ENCODE measurements at regions not wholly inside any gene's neighbourhood (a gene's known extent, or its start where the extent isn't known, plus 50 kb on each side); places are given as distances from the start of the nearest gene placed in this dataset.

- ChIA-PET CTCF (ENCODE audit: low intra/inter-chr PET ratio, low total read pairs) (no interaction called here), POLR2A (no interaction called here)
- intact Hi-C loops (cut with micrococcal nuclease; ENCODE audit: unreplicated experiment) = no loop called here
- Histone ChIP-seq H4K20me1 (ENCODE audit: insufficient read depth, low read length) (no peaks in the 10 kb centered on the region), H3K4me2 (ENCODE audit: low read depth, low read length) (no peak overlapping the region), H3K27me3 (ENCODE audit: control insufficient read depth in 1 of 2, insufficient read depth in 2 of 2, low read length in 2 of 2) (no peaks in the 10 kb centered on the region), H3K4me3 (replicated peaks in 1 of 3; ENCODE audit: insufficient read depth in 1 of 3, low read depth in 2 of 3, low read length in 3 of 3) (no peak overlapping the region), H3K4me1 (ENCODE audit: insufficient read depth, low read length) (no peaks in the 10 kb centered on the region; the same call in 1 of the 2 replicates), H3K27ac (ENCODE audit: extremely low read length, insufficient read depth, low read length) (no peak overlapping the region), H2AFZ (ENCODE audit: low read length) (no peak overlapping the region), H3K9me3 (ENCODE audit: low read length) (no peaks in the 10 kb centered on the region), H3K9ac (ENCODE audit: insufficient read depth, low read depth, low read length) (no peak overlapping the region), H3K36me3 (replicated peaks in 1 of 2; ENCODE audit: control insufficient read depth in 1 of 2, insufficient read depth in 2 of 2, low read length in 2 of 2) (no peaks in the 10 kb centered on the region), H3K79me2 (ENCODE audit: insufficient read depth, low read length) (no peaks in the 10 kb centered on the region)
- no TSS peak for BruUV-seq (replicated peaks)
- FAIRE-seq = no peak
- DNase-seq (ENCODE audit: low spot score) = no peak
- no peak for ATAC-seq
- no peak for TF ChIP-seq HNRNPH1 (optimal IDR thresholded peaks at IDR 0.05; ENCODE audit: low read depth, low read length)
- WGBS (ENCODE audit: low lambda C conversion rate) = 43% methylated on average over 6 of the region's 6 CpGs
- in situ Hi-C loops (cut with HindIII; ENCODE audit: extremely low pct_ligation_motif_present, low pct_unique_long_range_greater_than_20kb) = no loop called here
Observed at GRCh38 chr2:19426941-19427340, 68.5 kb upstream of the OSR1 start.

DNA sequence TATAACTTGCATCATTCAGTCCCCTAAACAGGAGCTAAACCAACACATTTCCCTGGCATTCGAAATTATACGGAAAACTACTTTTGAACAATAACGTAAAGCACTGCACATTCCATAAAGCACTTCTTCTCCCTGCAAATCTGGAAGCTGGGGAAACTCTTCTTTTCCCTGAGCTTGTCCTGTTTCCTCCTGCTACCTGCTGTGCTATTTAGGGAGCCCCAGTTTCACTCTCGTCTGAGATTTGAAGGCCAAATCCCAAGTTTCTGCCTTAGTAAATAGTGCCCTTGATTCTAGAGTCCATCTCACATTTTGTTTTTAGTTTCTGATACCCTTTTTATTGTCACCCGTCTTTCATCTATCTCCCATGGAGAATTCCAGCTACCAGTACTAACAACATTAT is 67.7 kb upstream of the OSR1 start:
- in situ Hi-C loops (cut with HindIII; ENCODE audit: extremely low pct_ligation_motif_present, low pct_unique_long_range_greater_than_20kb) = no loop called here
- intact Hi-C loops (cut with micrococcal nuclease; ENCODE audit: unreplicated experiment) = no loop called here

More for the DNA sequence above, 67.7 kb upstream of the OSR1 start:
- Histone ChIP-seq H3K9ac (ENCODE audit: insufficient read depth, low read depth, low read length) (no peak overlapping the region), H3K79me2 (ENCODE audit: insufficient read depth, low read length) (no peaks in the 10 kb centered on the region), H2AFZ (ENCODE audit: low read length) (no peak overlapping the region), H3K4me1 (ENCODE audit: insufficient read depth, low read length) (no peaks in the 10 kb centered on the region; the same call in 1 of the 2 replicates), H3K27ac (ENCODE audit: extremely low read length, insufficient read depth, low read length) (no peak overlapping the region), H3K36me3 (replicated peaks in 1 of 2; ENCODE audit: control insufficient read depth in 1 of 2, insufficient read depth in 2 of 2, low read length in 2 of 2) (no peaks in the 10 kb centered on the region), H4K20me1 (ENCODE audit: insufficient read depth, low read length) (no peaks in the 10 kb centered on the region), H3K9me3 (ENCODE audit: low read length) (no peaks in the 10 kb centered on the region), H3K4me3 (replicated peaks in 1 of 3; ENCODE audit: insufficient read depth in 1 of 3, low read depth in 2 of 3, low read length in 3 of 3) (no peak overlapping the region), H3K27me3 (ENCODE audit: control insufficient read depth in 1 of 2, insufficient read depth in 2 of 2, low read length in 2 of 2) (no peaks in the 10 kb centered on the region), H3K4me2 (ENCODE audit: low read depth, low read length) (no peak overlapping the region)
- FAIRE-seq (no peak), DNase-seq (ENCODE audit: low spot score) (no peak), ATAC-seq (no peak)
- WGBS (ENCODE audit: low lambda C conversion rate) = 50% methylated on average over 5 of the region's 5 CpGs
- POLR2A ChIA-PET = no interaction called here
- BruUV-seq (replicated peaks) = no TSS peak
- CTCF ChIA-PET (ENCODE audit: low intra/inter-chr PET ratio, low total read pairs) = no interaction called here
- TF ChIP-seq HOXA5 (CRISPR knock-in tag; IDR thresholded peaks at IDR 0.05) (no peak), PTBP1 (IDR thresholded peaks at IDR 0.05; ENCODE audit: low read depth, low read length, poor library complexity, severe bottlenecking) (no peak), ZNF543 (CRISPR knock-in tag; IDR thresholded peaks at IDR 0.05) (no peak), DNMT3B (CRISPR knock-in tag; conservative IDR thresholded peaks at IDR 0.05) (no peak), ZNF770 (CRISPR knock-in tag; IDR thresholded peaks at IDR 0.05) (no peak), FOSL1 (CRISPR knock-in tag; IDR thresholded peaks at IDR 0.05; ENCODE audit: borderline replicate concordance) (no peak), NRL (CRISPR knock-in tag; IDR thresholded peaks at IDR 0.05; ENCODE audit: borderline replicate concordance) (no peak), JUN (CRISPR knock-in tag; IDR thresholded peaks at IDR 0.05) (no peak), CSRNP2 (CRISPR knock-in tag; conservative IDR thresholded peaks at IDR 0.05; ENCODE audit: low read depth) (no peak), ZNF562 (CRISPR knock-in tag; IDR thresholded peaks at IDR 0.05; ENCODE audit: borderline replicate concordance) (no peak)
- TF ChIP-seq, protein P1, sequence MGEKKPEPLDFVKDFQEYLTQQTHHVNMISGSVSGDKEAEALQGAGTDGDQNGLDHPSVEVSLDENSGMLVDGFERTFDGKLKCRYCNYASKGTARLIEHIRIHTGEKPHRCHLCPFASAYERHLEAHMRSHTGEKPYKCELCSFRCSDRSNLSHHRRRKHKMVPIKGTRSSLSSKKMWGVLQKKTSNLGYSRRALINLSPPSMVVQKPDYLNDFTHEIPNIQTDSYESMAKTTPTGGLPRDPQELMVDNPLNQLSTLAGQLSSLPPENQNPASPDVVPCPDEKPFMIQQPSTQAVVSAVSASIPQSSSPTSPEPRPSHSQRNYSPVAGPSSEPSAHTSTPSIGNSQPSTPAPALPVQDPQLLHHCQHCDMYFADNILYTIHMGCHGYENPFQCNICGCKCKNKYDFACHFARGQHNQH (CRISPR knock-in tag; IDR thresholded peaks at IDR 0.05) = no peak
- TF ChIP-seq, protein P2, sequence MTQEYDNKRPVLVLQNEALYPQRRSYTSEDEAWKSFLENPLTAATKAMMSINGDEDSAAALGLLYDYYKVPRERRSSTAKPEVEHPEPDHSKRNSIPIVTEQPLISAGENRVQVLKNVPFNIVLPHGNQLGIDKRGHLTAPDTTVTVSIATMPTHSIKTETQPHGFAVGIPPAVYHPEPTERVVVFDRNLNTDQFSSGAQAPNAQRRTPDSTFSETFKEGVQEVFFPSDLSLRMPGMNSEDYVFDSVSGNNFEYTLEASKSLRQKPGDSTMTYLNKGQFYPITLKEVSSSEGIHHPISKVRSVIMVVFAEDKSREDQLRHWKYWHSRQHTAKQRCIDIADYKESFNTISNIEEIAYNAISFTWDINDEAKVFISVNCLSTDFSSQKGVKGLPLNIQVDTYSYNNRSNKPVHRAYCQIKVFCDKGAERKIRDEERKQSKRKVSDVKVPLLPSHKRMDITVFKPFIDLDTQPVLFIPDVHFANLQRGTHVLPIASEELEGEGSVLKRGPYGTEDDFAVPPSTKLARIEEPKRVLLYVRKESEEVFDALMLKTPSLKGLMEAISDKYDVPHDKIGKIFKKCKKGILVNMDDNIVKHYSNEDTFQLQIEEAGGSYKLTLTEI (CRISPR knock-in tag; conservative IDR thresholded peaks at IDR 0.05) = no peak

Measured in HepG2 (cell line).